GM23338 (cell line): ENCODE measurements at regions not wholly inside any gene's neighbourhood (a gene's known extent, or its start where the extent isn't known, plus 50 kb on each side); places are given as distances from the start of the nearest gene placed in this dataset.

Experiments
- ATAC-seq: fragments of 200-7000 bp; cut with Tn5 transposase; 3 replicates; pipeline ENCODE4 v1.9.1; 2020
- DNase-seq: peaks from one replicate; pipeline ENCODE4 v3.0.0-alpha.2; 2015; ENCODE audit warnings: low spot score
- H2AFZ ChIP-seq: fragments of 200-600 bp; sonication (generic); 2 replicates; pipeline ENCODE4 v1.8.0; 2016; ENCODE audit warnings: antibody characterized with exemption, mild to moderate bottlenecking, moderate library complexity
- H3F3A ChIP-seq: fragments of 200-600 bp; sonication (generic); replicated peaks from 2 replicates; pipeline ENCODE4 v1.8.0; 2017; ENCODE audit warnings: antibody characterized with exemption, mixed run types, low read depth
- H3K27ac ChIP-seq: fragments of 200-600 bp; sonication (generic); 2 replicates; pipeline ENCODE4 v1.6.1; 2016; ENCODE audit warnings: low read depth
- H3K27me3 ChIP-seq: fragments of 200-600 bp; sonication (generic); 2 replicates; pipeline ENCODE4 v1.8.0; 2016; ENCODE audit warnings: mild to moderate bottlenecking, mixed run types, moderate library complexity; ENCODE audit not compliant: insufficient read depth
- H3K36me3 ChIP-seq: fragments of 200-600 bp; sonication (generic); 2 replicates; pipeline ENCODE4 v1.8.0; 2016; ENCODE audit warnings: mild to moderate bottlenecking; ENCODE audit not compliant: insufficient read depth
- H3K4me1 ChIP-seq: fragments of 200-600 bp; sonication (generic); 2 replicates; pipeline ENCODE4 v1.8.0; 2016; ENCODE audit warnings: mild to moderate bottlenecking, moderate library complexity; ENCODE audit not compliant: insufficient read depth
- H3K4me2 ChIP-seq: fragments of 200-600 bp; sonication (generic); 2 replicates; pipeline ENCODE4 v1.7.1; 2017; ENCODE audit warnings: mixed run types
- H3K4me3 ChIP-seq: fragments of 200-600 bp; sonication (generic); 2 replicates; pipeline ENCODE4 v1.6.1; 2016; ENCODE audit warnings: mixed run types
- H3K79me2 ChIP-seq: fragments of 200-600 bp; sonication (generic); replicated peaks from 2 replicates; pipeline ENCODE4 v1.8.0; 2017; ENCODE audit warnings: mild to moderate bottlenecking; ENCODE audit not compliant: insufficient read depth
- H3K9me2 ChIP-seq: fragments of 200-600 bp; sonication (generic); 2 replicates; pipeline ENCODE4 v1.8.0; 2017; ENCODE audit not compliant: insufficient read depth
- H4K20me1 ChIP-seq: fragments of 200-600 bp; sonication (generic); replicated peaks from 2 replicates; pipeline ENCODE4 v1.8.0; 2017; ENCODE audit warnings: mild to moderate bottlenecking; ENCODE audit not compliant: insufficient read depth
- H3K27ac Mint-ChIP-seq: 2 replicates; pipeline ENCODE4 v1.8.0; 2020; ENCODE audit warnings: inconsistent platforms, mild to moderate bottlenecking, moderate library complexity, mixed read lengths
- H3K27me3 Mint-ChIP-seq: 3 replicates; pipeline ENCODE4 v1.8.0; 2022; ENCODE audit warnings: low read depth, mild to moderate bottlenecking, moderate library complexity, mixed read lengths, inconsistent platforms; ENCODE audit not compliant: insufficient read depth, poor library complexity
- H3K36me3 Mint-ChIP-seq: 3 replicates; pipeline ENCODE4 v1.8.0; 2021; ENCODE audit warnings: low read depth, mild to moderate bottlenecking, inconsistent platforms, moderate library complexity, mixed read lengths
- H3K4me1 Mint-ChIP-seq: 3 replicates; pipeline ENCODE4 v1.8.0; 2020; ENCODE audit warnings: mild to moderate bottlenecking, inconsistent platforms, mixed read lengths
- H3K4me3 Mint-ChIP-seq: 3 replicates; pipeline ENCODE4 v1.8.0; 2021; ENCODE audit warnings: moderate library complexity, mild to moderate bottlenecking, inconsistent platforms, mixed read lengths
- H3K9me3 Mint-ChIP-seq: 3 replicates; pipeline ENCODE4 v1.8.0; 2020; ENCODE audit warnings: moderate library complexity, mild to moderate bottlenecking, inconsistent platforms, mixed read lengths
- CREB1 ChIP-seq: fragments of 250-450 bp; sonication (Bioruptor Pico); IDR thresholded peaks from 2 replicates; pipeline ENCODE4 v1.5.0; 2020; ENCODE audit warnings: low read depth, mild to moderate bottlenecking, moderate library complexity
- EZH2 ChIP-seq: fragments of 200-600 bp; sonication (generic); IDR thresholded peaks from one replicate; pipeline ENCODE4 v1.8.0; 2017; ENCODE audit warnings: antibody characterized with exemption, mild to moderate bottlenecking, low read depth; ENCODE audit not compliant: unreplicated experiment
- EZH2phosphoT487 ChIP-seq: fragments of 200-600 bp; sonication (generic); IDR thresholded peaks from one replicate; pipeline ENCODE4 v1.8.1; 2018; ENCODE audit warnings: antibody characterized with exemption; ENCODE audit not compliant: unreplicated experiment
- JUNB ChIP-seq: IDR thresholded peaks from one replicate; pipeline ENCODE4 v1.6.1; 2016; ENCODE audit warnings: antibody characterized with exemption; ENCODE audit not compliant: unreplicated experiment
- NANOG ChIP-seq: IDR thresholded peaks from 2 replicates; pipeline ENCODE4 v1.6.1; 2016; ENCODE audit warnings: antibody characterized with exemption, borderline replicate concordance
- POLR2AphosphoS5 ChIP-seq: IDR thresholded peaks from 2 replicates; pipeline ENCODE4 v1.6.1; 2016; ENCODE audit warnings: antibody characterized with exemption, low read depth
- STAT1 ChIP-seq: IDR thresholded peaks from one replicate; pipeline ENCODE4 v1.6.1; 2016; ENCODE audit warnings: antibody characterized with exemption; ENCODE audit not compliant: unreplicated experiment
- ZNF114 ChIP-seq: fragments of 250-450 bp; sonication (Bioruptor Pico); IDR thresholded peaks from 2 replicates; pipeline ENCODE4 v1.5.0; 2020; ENCODE audit warnings: mild to moderate bottlenecking, moderate library complexity
- ZNF331 ChIP-seq: fragments of 250-450 bp; sonication (Bioruptor Pico); IDR thresholded peaks from 2 replicates; pipeline ENCODE4 v1.5.0; 2020; ENCODE audit warnings: low read depth, mild to moderate bottlenecking, moderate library complexity
- TF ChIP-seq, protein P1 (sequence below): IDR thresholded peaks from 2 replicates; pipeline ENCODE4 v1.6.1; 2016; ENCODE audit warnings: antibody characterized with exemption
- TF ChIP-seq, protein P2 (sequence below): fragments of 250-450 bp; sonication (Bioruptor Pico); IDR thresholded peaks from 2 replicates; pipeline ENCODE4 v1.5.0; 2020; ENCODE audit warnings: mild to moderate bottlenecking, moderate library complexity
- TF ChIP-seq, protein P3 (sequence below), 2 experiments: fragments of 200-600 bp in 1 of 2; sonication (generic) in 1 of 2; conservative IDR thresholded peaks; 2 replicates each; pipeline versions ENCODE4 v1.5.1 to v1.6.1; 2016 to 2017; ENCODE audit warnings: antibody characterized with exemption in 2 of 2, low read depth in 2 of 2, mild to moderate bottlenecking in 2 of 2, moderate library complexity in 1 of 2
- TF ChIP-seq, protein P4 (sequence below): IDR thresholded peaks from one replicate; pipeline ENCODE4 v1.6.1; 2018; ENCODE audit warnings: antibody characterized with exemption; ENCODE audit not compliant: unreplicated experiment

DNA sequence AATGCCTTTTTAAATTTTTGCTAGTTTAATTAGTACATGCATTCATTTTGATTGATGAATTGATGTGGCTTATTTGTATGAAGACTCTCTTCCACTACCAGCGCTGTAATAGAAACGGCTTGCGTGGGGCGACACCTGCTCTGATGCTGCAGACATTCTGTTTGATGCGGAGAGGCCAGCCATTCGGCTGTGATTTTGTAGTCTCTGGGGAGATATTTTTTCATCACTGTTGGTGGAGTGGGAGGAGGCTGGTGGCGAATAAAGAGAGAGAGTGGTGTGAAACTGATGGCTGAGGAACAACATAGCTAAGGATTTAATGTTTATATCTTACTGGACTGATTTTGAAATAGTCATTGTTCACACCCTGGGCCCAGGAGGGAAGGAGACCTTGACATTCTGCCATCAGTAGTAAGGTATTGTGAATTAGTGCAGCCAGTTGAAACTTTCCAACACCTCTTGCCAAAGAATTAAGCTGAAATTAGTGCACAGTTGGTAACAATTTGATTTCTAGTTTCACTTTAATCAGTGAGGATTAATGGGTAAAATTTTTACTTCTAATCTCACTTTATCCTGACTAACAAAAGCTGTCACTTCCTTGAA is 224.1 kb downstream of the MTX2 start:
- H3K4me3 ChIP-seq: no peak overlapping the region
- ATAC-seq (no peak), DNase-seq (no peak)
- Mint-ChIP-seq H3K36me3 (no peaks in the 10 kb centered on the region), H3K27ac (no peak overlapping the region), H3K9me3 (no peaks in the 10 kb centered on the region), H3K4me1 (peaks cover 20% of the 10 kb centered on the region), H3K27me3 (peaks cover 16% of the 10 kb centered on the region), H3K4me3 (no peak overlapping the region)
- no peaks in the 10 kb centered on the region for H3K36me3 ChIP-seq
- H3K4me2 ChIP-seq: no peak overlapping the region
- no peak overlapping the region for H2AFZ ChIP-seq
- H4K20me1 ChIP-seq: no peaks in the 10 kb centered on the region
- TF ChIP-seq EZH2phosphoT487 (no peak), STAT1 (no peak), NANOG (no peak), EZH2 (no peak), ZNF114 (CRISPR knock-in tag) (no peak), CREB1 (no peak), JUNB (no peak), ZNF331 (CRISPR knock-in tag) (no peak), POLR2AphosphoS5 (no peak)
- TF ChIP-seq, protein P1, sequence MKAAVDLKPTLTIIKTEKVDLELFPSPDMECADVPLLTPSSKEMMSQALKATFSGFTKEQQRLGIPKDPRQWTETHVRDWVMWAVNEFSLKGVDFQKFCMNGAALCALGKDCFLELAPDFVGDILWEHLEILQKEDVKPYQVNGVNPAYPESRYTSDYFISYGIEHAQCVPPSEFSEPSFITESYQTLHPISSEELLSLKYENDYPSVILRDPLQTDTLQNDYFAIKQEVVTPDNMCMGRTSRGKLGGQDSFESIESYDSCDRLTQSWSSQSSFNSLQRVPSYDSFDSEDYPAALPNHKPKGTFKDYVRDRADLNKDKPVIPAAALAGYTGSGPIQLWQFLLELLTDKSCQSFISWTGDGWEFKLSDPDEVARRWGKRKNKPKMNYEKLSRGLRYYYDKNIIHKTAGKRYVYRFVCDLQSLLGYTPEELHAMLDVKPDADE: no peak
- TF ChIP-seq, protein P2, sequence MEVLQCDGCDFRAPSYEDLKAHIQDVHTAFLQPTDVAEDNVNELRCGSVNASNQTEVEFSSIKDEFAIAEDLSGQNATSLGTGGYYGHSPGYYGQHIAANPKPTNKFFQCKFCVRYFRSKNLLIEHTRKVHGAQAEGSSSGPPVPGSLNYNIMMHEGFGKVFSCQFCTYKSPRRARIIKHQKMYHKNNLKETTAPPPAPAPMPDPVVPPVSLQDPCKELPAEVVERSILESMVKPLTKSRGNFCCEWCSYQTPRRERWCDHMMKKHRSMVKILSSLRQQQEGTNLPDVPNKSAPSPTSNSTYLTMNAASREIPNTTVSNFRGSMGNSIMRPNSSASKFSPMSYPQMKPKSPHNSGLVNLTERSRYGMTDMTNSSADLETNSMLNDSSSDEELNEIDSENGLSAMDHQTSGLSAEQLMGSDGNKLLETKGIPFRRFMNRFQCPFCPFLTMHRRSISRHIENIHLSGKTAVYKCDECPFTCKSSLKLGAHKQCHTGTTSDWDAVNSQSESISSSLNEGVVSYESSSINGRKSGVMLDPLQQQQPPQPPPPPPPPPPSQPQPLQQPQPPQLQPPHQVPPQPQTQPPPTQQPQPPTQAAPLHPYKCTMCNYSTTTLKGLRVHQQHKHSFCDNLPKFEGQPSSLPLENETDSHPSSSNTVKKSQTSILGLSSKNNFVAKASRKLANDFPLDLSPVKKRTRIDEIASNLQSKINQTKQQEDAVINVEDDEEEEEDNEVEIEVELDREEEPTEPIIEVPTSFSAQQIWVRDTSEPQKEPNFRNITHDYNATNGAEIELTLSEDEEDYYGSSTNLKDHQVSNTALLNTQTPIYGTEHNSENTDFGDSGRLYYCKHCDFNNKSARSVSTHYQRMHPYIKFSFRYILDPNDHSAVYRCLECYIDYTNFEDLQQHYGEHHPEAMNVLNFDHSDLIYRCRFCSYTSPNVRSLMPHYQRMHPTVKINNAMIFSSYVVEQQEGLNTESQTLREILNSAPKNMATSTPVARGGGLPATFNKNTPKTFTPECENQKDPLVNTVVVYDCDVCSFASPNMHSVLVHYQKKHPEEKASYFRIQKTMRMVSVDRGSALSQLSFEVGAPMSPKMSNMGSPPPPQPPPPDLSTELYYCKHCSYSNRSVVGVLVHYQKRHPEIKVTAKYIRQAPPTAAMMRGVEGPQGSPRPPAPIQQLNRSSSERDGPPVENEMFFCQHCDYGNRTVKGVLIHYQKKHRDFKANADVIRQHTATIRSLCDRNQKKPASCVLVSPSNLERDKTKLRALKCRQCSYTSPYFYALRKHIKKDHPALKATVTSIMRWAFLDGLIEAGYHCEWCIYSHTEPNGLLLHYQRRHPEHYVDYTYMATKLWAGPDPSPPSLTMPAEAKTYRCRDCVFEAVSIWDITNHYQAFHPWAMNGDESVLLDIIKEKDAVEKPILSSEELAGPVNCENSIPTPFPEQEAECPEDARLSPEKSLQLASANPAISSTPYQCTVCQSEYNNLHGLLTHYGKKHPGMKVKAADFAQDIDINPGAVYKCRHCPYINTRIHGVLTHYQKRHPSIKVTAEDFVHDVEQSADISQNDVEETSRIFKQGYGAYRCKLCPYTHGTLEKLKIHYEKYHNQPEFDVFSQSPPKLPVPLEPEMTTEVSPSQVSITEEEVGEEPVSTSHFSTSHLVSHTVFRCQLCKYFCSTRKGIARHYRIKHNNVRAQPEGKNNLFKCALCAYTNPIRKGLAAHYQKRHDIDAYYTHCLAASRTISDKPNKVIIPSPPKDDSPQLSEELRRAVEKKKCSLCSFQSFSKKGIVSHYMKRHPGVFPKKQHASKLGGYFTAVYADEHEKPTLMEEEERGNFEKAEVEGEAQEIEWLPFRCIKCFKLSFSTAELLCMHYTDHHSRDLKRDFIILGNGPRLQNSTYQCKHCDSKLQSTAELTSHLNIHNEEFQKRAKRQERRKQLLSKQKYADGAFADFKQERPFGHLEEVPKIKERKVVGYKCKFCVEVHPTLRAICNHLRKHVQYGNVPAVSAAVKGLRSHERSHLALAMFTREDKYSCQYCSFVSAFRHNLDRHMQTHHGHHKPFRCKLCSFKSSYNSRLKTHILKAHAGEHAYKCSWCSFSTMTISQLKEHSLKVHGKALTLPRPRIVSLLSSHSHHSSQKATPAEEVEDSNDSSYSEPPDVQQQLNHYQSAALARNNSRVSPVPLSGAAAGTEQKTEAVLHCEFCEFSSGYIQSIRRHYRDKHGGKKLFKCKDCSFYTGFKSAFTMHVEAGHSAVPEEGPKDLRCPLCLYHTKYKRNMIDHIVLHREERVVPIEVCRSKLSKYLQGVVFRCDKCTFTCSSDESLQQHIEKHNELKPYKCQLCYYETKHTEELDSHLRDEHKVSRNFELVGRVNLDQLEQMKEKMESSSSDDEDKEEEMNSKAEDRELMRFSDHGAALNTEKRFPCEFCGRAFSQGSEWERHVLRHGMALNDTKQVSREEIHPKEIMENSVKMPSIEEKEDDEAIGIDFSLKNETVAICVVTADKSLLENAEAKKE (CRISPR knock-in tag): no peak
- TF ChIP-seq, protein P3, sequence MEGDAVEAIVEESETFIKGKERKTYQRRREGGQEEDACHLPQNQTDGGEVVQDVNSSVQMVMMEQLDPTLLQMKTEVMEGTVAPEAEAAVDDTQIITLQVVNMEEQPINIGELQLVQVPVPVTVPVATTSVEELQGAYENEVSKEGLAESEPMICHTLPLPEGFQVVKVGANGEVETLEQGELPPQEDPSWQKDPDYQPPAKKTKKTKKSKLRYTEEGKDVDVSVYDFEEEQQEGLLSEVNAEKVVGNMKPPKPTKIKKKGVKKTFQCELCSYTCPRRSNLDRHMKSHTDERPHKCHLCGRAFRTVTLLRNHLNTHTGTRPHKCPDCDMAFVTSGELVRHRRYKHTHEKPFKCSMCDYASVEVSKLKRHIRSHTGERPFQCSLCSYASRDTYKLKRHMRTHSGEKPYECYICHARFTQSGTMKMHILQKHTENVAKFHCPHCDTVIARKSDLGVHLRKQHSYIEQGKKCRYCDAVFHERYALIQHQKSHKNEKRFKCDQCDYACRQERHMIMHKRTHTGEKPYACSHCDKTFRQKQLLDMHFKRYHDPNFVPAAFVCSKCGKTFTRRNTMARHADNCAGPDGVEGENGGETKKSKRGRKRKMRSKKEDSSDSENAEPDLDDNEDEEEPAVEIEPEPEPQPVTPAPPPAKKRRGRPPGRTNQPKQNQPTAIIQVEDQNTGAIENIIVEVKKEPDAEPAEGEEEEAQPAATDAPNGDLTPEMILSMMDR (conservative IDR thresholded peaks at IDR 0.05; ENCODE audit: low read depth in 2 of 2): no peak
- TF ChIP-seq, protein P4, sequence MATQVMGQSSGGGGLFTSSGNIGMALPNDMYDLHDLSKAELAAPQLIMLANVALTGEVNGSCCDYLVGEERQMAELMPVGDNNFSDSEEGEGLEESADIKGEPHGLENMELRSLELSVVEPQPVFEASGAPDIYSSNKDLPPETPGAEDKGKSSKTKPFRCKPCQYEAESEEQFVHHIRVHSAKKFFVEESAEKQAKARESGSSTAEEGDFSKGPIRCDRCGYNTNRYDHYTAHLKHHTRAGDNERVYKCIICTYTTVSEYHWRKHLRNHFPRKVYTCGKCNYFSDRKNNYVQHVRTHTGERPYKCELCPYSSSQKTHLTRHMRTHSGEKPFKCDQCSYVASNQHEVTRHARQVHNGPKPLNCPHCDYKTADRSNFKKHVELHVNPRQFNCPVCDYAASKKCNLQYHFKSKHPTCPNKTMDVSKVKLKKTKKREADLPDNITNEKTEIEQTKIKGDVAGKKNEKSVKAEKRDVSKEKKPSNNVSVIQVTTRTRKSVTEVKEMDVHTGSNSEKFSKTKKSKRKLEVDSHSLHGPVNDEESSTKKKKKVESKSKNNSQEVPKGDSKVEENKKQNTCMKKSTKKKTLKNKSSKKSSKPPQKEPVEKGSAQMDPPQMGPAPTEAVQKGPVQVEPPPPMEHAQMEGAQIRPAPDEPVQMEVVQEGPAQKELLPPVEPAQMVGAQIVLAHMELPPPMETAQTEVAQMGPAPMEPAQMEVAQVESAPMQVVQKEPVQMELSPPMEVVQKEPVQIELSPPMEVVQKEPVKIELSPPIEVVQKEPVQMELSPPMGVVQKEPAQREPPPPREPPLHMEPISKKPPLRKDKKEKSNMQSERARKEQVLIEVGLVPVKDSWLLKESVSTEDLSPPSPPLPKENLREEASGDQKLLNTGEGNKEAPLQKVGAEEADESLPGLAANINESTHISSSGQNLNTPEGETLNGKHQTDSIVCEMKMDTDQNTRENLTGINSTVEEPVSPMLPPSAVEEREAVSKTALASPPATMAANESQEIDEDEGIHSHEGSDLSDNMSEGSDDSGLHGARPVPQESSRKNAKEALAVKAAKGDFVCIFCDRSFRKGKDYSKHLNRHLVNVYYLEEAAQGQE: no peak
- no peaks in the 10 kb centered on the region for H3K79me2 ChIP-seq
- peaks cover 18% of the 10 kb centered on the region; the same call in 1 of the 2 replicates for H3K4me1 ChIP-seq
- peaks cover 24% of the 10 kb centered on the region for H3K27me3 ChIP-seq
- H3F3A ChIP-seq: 0 out of 2 replicates have a peak, but pooled peaks cover 4% of the 10 kb centered on the region
- no peak overlapping the region for H3K27ac ChIP-seq
- no peaks in the 10 kb centered on the region for H3K9me2 ChIP-seq
